ENCODE measurements at regions not wholly inside any gene's neighbourhood (a gene's known extent, or its start where the extent isn't known, plus 50 kb on each side); places are given as distances from the start of the nearest gene placed in this dataset.

GRCh38 chr11:103624708-103625623, 411.5 kb upstream of the DDI1 start:
- no peak for TF ChIP-seq CTCF (IDR thresholded peaks at IDR 0.05)
- Histone ChIP-seq H3K4me1 (no peaks in the 10 kb centered on the region), H3K27me3 (no peaks in the 10 kb centered on the region), H3K9me3 (no peaks in the 10 kb centered on the region), H3K4me3 (no peak overlapping the region), H3K27ac (no peak overlapping the region), H3K36me3 (no peaks in the 10 kb centered on the region)
- 78 to 86% methylated on average over 5 of the region's 5 CpGs for WGBS, 2 donors
- intact Hi-C loops (cut with DNase I) = no loop called here
- no peak for DNase-seq
- no peak for ATAC-seq
- FAIRE-seq = no peak

DNA sequence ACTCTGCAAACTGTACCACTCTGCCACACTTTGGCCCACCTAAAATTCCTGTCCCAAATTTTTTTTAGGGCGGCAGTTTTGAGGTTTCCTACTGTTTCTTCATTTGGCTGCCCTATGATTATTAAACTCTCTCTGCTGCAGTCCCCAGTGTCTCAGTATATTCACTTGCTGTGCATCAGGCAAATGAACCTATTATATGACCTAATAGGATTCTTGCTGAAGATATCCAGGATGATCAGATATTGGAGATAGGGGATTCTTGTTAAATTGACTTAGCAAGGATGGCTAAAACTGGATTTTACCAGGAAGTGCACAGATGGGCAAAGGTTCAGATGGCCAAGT, 410.8 kb upstream of the DDI1 start:
- no peak for TF ChIP-seq CTCF (IDR thresholded peaks at IDR 0.05)
- H3K27me3 ChIP-seq = no peaks in the 10 kb centered on the region
- intact Hi-C loops (cut with DNase I) = no loop called here
- no peak overlapping the region for H3K27ac ChIP-seq
- DNase-seq (no peak), FAIRE-seq (no peak), ATAC-seq (no peak)
- 0 to 1% methylated on average over 1 of the region's 1 CpG for WGBS, 2 donors
- no peaks in the 10 kb centered on the region for H3K9me3 ChIP-seq
- H3K36me3 ChIP-seq = no peaks in the 10 kb centered on the region
- H3K4me3 ChIP-seq = no peak overlapping the region
- H3K4me1 ChIP-seq = no peaks in the 10 kb centered on the region

DNA sequence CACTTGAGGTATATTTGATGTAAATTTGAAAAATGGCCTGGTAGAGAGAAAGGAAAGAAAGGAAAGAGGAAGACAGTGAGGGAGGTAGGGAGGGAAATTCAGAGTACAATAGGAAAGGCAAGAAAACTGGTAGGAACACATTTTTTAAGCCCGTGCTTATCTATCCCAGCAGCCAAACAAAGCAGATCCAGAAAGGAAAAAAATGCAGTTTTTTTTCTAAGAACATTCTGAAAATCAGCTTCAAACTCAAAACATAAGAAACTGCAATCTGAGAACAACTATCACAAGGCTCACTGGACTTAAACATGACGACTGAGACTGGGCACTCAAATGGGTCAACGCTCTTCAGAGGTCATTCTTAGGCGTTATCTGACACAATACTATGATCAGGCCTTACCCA, 408.3 kb upstream of the DDI1 start:
- ATAC-seq = no peak

DNA sequence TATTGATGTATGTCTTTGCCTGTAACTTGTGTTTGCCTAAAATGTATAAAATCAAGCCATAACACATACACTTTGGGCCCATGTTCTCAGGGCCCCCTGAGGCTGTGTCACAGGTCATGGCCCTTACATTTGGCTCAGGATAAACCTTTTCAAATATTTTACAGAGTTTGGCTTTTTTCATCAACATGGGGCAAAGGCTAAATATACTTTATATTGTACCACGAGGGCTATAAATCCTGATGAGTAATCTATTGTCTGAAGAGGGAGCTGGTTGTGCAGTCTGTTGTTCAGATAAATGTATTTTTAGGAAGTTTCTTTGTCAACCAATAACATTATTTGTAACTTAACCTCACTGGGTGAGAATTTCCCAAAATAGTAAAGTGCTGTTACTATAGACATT, 404.6 kb upstream of the DDI1 start:
- intact Hi-C loops (cut with DNase I) = no loop called here
- TF ChIP-seq CTCF (IDR thresholded peaks at IDR 0.05) = no peak
- ATAC-seq = no peak
- peaks cover 0 to 4% (median 0%) of the 10 kb centered on the region in 3 donors for H3K4me1 ChIP-seq
- no peak overlapping the region for H3K4me3 ChIP-seq
- H3K27me3 ChIP-seq = no peaks in the 10 kb centered on the region
- no peak for FAIRE-seq
- no peak for DNase-seq
- no peaks in the 10 kb centered on the region for H3K36me3 ChIP-seq
- no peak overlapping the region for H3K27ac ChIP-seq
- 45 to 61% methylated on average over 1 of the region's 1 CpG for WGBS, 2 donors
- H3K9me3 ChIP-seq = no peaks in the 10 kb centered on the region

More for the DNA sequence above, 408.3 kb upstream of the DDI1 start:
- Histone ChIP-seq H3K27me3 (no peaks in the 10 kb centered on the region), H3K9me3 (no peaks in the 10 kb centered on the region), H3K4me3 (no peak overlapping the region), H3K27ac (no peak overlapping the region), H3K36me3 (no peaks in the 10 kb centered on the region), H3K4me1 (no peaks in the 10 kb centered on the region)
- intact Hi-C loops (cut with DNase I) = no loop called here
- DNase-seq = no peak
- FAIRE-seq = no peak
- no peak for TF ChIP-seq CTCF (IDR thresholded peaks at IDR 0.05)
- WGBS, 2 donors = 72 to 73% methylated on average over 4 of the region's 4 CpGs

- no peak for DNase-seq
- WGBS, 2 donors = 93 to 100% methylated on average over 1 of the region's 1 CpG
These were observed 403.2 kb upstream of the DDI1 start for GRCh38 chr11:103633068-103633788.

More at GRCh38 chr11:103633068-103633788, 403.2 kb upstream of the DDI1 start:
- no peaks in the 10 kb centered on the region for H3K27me3 ChIP-seq
- no peak overlapping the region for H3K4me3 ChIP-seq
- ATAC-seq = no peak
- no peak overlapping the region for H3K27ac ChIP-seq
- no peaks in the 10 kb centered on the region for H3K9me3 ChIP-seq
- no peaks in the 10 kb centered on the region for H3K36me3 ChIP-seq
- intact Hi-C loops (cut with DNase I) = no loop called here
- FAIRE-seq = no peak
- H3K4me1 ChIP-seq = peaks cover 0 to 4% (median 0%) of the 10 kb centered on the region in 3 donors
- TF ChIP-seq CTCF (IDR thresholded peaks at IDR 0.05) = no peak

Data from pancreas (tissue), 10 donors.